CD4-positive, alpha-beta T cell treated with Interleukin-6 for 4 hours (primary cell): ENCODE measurements at regions not wholly inside any gene's neighbourhood (a gene's known extent, or its start where the extent isn't known, plus 50 kb on each side); places are given as distances from the start of the nearest gene placed in this dataset.
"Not testable (repeated sequence)": the region's sequence is repeated elsewhere in the genome, so short reads cannot be mapped to it uniquely, and the experiment has no call there.

Experiments used
- DNase-seq: peaks from one replicate; pipeline ENCODE4 v3.0.0-alpha.2; 2020; ENCODE audit warnings: mixed read lengths

DNA sequence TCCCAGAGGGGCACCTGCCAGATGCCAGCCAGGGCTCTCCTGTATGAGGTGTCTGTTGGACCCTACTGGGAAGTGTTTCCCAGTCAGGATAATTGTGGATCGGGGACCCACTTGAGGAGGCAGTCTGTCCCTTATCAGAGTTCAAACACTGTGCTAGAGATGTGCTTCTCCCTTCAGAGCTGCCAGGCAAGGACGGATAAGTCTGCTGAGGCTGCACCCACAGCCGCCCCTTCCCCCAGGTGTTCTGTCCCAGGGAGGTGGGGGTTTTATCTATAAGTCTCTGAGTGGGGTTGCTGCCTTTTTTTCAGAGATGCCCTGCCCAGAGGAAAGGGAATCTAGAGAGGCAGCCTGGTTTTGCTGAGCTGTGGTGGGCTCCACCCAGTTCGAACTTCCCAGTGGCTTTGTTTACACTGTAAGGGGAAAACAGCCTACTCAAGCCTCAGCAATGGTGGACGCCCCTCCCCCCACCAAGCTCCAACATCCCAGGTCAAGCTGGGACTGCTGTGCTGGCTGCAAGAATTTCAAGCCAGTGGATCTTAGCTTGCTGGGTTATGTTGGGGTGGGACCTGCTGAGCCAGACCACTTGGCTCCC lies 324.0 kb upstream of the SETBP1 start:
- DNase-seq: no peak

DNA sequence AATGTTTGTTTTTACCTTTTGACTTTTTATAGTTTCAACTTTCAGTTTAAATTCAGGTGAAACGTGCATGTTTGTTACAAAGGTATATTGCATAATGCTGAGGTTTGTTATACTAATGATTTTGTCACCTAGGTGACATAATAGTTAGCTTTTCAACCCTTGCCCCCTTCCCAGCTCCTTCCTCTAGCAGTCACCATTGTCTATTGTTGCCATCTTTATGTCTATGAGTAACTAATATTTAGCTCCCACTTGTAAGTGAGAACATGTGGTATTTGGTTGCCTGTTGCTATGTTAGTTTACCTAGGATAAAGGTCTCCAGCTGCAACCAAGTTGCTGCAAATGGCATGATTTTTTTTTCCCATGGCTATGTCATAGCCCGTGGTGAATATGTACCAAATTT lies 322.3 kb upstream of the SETBP1 start:
- no peak for DNase-seq

DNA sequence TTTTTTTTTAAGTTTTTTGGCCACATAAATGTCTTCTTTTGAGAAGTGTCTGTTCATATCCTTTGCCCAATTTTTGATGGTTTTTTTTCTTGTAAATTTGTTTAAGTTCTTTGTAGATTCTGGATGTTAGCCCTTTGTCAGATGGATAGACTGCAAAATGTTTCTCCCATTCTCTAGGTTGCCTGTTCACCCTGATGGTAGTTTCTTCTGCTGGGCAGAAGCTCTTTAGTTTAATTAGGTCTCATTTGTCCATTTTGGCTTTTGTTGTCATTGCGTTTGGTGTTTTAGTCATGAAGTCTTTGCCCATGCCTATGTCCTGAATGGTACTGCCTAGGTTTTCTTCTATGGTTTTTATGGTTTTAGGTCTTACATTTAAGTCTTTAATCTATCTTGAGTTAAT lies 320.9 kb upstream of the SETBP1 start:
- DNase-seq: not testable (repeated sequence)

DNA sequence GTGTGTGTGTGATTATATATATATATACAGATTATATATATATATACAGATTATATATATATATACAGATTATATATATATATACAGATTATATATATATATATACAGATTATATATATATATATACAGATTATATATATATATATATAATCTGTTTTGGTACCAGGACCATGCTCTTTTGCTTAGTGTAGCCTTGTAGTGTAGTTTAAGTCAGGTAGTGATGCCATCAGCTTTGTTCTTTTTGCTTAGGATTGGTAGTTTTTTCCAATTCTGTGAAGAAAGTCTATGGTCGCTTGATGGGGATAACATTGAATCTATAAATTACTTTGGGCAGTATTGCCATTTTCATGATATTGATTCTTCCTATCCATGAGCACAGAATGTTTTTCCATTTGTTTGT lies 318.5 kb upstream of the SETBP1 start:
- DNase-seq: not testable (repeated sequence)

DNA sequence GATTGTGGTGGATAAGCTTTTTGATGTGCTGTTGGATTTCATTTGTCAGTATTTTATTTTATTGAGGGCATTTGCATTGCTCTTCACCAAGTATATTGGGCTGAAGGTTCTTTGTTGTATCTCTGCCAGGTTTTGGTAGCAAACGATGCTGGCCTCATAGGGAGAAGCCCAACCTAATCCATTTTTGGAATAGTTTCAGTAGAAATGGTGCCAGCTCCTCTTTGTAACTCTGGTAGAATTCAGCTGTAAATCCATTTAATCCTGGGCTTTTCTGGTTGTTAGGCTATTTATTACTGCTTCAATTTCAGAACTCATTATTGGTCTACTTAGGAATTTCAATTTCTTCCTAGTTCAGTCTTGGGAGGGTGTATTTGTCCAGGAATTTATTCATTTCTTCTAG lies 309.8 kb upstream of the SETBP1 start:
- DNase-seq: no peak

DNA sequence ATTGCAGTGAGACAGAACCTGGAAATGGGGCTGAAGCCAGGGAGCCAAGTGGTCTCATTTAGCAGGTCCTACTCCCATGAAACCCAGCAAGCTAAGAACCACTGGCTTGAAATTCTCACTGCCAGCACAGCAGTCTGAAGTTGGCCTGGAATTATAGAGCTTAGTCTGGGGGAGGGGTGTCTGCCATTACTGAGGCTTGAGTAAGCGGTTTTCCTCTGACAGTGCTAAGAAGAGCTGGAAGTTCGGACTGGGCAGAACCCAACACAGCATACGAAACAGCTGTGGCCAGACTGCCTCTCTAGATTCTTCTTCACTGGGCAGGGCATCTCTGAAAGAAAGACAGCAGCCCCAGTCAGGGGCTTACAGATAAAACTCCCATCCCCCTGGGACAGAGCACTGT lies 305.7 kb upstream of the SETBP1 start:
- DNase-seq: no peak

DNA sequence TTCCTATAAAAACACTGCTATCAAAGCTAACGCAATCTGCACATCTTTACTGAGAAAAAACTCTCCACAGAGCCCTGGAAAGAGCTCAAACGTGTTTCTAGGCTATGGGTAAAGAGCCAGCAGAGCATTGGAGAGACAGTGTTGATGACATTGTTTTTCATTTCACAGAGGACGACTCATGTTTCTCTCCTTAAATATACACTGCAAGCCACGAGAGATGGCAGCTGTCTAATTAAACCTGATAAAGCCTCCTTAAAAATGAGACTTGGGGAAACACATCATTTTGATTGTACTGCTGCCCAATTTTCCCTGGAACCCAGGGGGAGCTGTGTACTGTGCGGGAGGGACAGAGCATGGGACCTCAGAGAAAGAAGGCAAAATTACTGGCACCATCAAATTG lies 294.3 kb upstream of the SETBP1 start:
- no peak for DNase-seq

DNA sequence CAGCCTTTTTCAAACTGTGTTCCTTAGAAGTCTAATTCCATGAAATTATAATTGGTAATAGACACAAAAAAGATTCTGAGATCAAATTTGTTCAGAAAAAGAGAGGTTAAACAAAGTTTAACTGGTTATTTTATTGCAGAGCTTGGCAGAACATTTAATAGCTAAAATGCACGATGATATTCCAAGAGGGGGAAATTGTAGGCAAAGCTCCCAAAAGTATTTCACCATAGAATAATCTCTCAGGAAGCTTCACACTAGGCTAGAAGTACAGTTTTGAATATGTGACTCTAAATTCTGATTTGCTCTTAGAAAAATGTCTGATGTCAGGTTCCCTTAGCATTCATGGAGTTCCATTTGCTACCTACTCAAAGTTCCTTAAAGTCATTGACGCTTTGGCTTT lies 292.4 kb upstream of the SETBP1 start:
- no peak for DNase-seq

DNA sequence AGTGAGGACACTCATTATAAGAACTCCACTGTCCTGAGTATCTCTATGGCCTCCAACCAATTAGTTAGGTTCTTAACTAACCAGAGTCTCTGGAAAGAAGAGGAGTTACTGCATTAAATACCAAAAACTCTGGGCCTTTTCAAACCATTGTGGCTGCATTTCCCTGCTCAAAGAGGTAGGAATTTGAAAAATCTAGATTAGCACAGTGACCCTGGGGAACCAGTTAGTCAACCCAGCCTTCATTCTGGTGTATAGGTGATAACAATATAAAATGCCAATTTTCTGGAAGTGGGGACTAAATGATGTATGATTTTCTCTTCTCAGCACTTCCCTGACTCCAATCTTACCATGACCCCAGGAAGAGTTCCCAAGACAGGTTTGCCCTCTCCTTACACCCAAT lies 287.8 kb upstream of the SETBP1 start:
- no peak for DNase-seq

DNA sequence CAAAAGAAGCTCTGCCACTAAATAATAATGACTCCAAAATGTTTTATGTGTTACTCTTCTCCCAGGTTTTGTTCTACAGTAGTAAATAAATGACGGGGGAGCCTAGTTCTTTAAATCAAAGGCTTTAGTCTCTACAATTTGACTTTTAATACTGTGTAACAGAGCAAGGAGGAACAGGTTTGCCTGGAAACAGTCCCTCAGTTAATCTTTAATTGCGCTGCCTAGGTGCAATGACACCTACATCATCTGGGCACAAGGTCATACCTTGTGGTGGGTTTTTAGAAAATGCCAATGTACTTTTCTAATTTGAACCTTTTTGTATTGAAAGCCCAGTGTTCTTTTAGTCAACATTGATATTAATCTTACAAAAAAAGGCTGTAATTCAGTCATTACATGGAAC lies 287.3 kb upstream of the SETBP1 start:
- no peak for DNase-seq

DNA sequence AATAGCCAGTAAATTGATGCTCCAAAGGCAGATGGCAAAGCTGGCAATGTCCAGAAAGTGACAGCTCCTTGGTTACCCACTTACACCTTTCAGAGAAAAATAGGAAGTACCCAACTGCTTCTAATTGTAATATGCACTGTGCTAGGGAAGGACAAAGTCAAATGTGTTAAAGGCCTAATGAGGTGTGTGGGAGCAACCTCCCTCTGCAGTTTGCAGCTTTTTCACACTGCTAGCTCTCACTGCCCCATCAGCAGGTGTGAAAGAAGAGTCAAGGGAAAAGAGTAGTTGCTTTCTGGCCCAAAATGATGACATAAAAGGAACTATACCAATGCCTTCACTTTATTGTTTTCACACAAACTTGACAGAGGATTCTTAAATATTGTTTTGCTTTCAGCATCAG lies 284.1 kb upstream of the SETBP1 start:
- DNase-seq: no peak

DNA sequence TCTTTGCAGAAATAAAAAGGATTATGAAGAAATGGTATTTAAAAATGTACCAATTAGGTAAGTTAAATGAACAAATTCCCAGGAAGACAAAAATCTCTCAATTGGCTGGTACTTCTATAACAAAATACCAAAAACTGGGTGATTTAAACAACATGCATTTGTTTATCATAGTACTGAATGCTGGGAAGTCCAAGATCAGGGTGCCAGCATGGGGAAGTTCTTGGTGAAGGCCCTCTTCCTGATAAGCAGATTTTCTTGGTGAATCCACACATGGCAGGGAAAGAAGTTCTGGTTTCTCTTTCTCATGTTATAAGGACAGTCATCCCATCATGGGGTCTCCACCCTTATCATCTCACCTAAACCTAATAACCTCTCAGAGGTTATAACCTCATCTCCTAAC lies 271.6 kb upstream of the SETBP1 start:
- no peak for DNase-seq

DNA sequence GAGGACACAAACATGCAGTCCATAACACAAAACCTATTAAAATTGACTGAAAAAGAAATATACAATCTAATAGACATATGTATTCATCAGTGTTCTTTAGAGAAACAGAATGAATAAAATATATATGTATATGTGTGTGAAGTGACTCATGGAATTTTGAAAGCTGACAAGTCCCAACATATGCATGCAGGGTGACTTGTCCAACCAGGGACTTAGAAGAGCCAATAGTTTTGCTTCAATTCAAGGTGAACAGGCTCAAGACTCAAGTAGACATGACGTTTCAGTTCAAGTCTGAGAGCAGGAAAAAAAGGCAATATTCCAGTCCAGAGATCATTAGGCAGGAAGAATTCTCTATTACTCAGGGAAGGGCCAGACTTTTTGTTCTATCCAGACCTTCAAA lies 271.2 kb upstream of the SETBP1 start:
- no peak for DNase-seq

DNA sequence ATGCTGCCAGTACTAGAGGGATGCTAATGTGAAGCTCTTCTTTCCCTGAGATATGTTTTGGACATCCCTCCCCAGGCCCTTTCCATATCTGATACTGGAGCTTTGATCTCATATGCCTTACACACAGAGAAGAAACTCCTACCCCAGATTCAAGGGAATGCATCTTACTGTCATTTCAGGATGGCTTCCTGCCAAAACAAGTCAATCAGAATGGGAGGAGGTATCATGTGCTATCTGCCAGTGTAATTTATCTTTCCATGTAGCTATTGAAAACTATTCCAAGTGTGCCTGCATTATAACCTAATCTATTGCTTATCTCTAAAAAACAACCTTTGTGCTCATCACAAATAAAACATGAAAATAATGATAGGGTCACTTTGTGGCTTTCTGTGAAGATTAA lies 269.9 kb upstream of the SETBP1 start:
- DNase-seq: no peak

DNA sequence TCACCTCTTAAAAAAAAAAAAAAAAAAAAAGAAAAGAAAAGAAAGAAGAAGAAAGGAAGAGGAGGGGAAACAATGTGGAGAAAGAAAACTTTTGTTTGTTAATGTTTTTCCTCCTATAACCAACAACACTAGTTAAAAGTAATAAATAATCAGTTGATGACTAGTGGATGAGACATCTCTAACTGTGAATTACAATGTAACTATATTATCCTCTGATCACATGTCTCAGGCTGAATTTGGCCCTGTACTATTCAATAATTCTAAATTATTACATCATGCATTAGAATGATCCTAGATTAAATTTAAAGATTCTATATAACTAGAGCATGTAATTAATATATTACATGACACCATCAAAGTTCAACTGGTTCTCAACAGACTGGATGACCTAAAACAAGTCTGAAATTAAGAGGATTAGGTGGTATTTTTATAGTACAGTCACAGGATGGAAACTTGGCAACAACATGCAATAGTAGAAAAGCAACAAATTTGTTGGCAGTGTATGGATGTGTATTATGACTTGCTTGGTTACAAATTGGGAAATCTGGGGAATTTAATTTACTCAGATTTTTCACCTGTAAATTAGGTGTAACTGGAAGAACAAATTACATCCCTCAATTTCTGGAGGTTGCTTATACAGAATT lies 269.3 kb upstream of the SETBP1 start:
- no peak for DNase-seq

DNA sequence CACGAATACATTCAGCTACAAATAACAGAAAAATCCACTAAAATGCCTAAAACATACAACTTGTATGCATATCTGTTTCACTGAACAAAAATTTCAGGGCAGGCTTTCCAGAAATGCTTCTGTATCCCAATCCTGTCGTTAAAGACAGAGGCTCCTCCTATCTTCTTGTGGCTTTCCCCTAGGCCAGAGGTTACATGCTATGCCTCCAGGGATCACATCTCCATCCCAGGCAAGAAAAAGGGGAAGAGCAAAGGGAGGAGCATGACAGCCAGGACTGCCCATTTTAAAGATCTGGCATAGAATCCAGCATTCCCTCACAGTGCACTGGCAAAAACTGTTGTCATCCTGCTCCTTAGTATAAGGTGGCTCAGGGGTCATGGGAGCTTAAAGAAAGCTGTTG lies 268.7 kb upstream of the SETBP1 start:
- no peak for DNase-seq

DNA sequence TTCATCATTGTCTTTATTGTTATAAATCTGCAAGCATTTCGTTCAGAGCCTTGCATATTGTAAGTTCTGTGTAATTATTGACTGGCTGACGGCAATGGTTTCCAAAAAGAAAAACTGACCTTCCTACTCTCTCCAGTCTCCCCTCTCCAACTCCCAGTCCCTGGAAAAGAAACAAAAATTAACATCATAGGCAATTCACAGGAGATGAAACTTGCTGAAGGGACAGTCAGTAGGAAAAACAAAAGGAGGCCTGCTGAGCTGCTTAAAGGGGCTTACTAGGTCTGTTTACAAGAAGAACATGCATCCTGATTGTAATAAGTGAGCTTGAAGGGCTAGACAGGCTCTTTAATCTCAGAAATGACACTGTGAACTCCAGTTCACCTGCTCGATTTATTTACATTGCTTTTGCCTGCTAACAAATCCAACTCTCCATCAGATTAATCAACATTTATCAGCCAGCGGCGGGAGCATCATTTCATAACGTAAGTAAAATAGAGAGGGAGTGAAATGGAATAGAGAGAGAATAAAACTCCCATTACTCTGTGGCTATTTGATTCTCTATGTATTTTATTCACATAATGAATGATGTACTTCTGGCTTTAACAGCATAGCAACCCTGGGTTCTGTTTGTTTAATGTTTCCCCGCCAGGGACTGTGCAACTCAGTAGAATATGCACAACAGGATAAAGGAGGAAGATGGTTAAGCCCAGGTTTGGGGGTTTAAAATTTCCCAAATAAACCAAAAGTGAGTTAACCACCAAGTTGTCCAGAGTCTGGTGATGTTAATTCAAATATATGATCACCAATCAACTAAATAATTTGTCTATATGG lies 256.7 kb upstream of the SETBP1 start:
- no peak for DNase-seq

DNA sequence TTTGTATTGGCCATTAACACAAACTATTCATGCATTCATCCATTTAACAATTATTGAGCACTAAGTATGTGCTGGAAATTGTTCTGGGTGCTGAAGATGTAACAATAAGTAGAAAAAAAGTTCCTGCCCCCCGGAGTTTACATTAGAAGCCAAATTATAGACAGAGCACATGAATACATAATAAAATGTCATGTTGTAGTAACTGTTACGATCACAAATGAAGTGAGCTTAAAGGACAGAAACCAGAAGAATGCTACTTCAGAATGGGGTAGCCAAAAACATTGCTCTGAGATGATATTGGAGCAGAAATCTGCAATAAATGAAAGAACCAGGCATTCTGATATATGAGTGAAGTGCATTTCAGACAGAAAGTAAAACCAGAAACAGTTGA lies 256.0 kb upstream of the SETBP1 start:
- DNase-seq: no peak

DNA sequence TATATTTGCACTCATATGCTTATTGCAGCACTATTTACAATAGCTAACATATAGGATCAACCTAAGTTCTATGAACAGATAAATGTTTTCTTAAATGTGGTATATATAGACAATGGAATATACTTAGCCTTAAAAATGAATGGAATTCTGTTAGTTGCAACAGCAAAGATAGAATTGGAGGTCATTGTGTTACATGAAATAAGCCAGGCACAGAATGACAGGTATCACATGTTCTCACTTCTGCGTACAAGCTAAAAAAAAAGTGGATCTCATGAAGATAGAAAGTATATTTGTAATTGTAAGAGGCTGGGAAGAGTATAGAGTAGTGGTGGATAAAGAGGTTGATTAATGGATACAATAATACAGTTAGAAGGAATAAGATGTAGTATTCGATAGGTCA lies 255.5 kb upstream of the SETBP1 start:
- no peak for DNase-seq

DNA sequence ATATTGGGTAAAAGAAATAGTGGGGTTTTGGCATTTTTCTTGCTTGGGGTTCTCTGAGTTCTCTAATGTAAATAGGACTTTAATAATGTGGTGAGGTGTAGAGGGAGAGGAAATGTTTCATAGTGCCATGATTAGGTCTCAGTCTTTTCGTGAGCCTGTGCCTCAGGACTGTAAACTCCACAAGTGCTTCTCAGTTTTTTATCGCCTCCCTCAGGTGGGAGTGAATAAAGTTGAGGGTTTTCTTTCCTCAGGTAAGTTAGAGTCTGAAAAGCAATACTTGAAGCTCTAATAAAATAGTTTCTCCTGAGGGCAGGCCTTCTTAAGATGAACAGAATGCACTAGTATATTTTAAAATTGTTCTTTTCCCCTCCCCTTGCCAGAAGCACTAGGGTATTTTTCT lies 243.1 kb upstream of the SETBP1 start:
- no peak for DNase-seq

DNA sequence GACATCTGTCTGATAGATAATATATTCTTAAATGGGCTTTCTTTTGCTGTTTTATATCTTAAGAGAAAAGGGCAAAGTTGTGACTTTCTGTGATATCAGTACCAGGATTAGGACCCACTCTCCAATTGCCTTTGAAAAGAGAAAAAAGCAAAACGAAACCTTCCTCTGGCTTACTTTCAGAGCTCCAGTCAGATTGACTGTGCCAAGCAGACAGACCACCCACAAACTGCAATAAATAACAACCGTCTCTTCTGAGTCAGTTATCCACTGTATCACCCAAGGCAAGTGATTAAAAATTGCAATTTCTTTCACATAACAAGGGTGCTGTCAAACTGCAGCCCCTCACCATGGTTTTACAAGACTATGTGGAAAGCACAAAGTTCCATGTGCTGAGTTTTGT lies 230.5 kb upstream of the SETBP1 start:
- DNase-seq: no peak

DNA sequence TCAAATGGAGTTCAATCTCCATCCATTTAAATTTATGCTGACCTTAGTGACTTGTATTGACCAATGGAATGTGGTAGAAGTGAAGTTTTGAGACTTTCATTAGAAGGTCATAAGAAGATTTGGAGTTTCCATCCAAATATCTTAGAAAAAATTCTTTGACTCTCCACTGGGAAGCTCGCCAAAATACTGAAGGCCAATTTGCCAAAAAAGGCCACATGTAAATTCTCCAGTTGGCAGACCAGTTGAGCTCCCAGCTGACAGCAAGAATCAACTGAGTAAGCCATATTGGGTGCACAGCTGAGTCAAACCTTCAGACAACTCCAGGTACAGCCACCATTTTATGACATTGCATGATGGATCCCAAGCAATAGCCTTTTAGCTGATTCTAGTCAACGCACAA lies 228.3 kb upstream of the SETBP1 start:
- no peak for DNase-seq

DNA sequence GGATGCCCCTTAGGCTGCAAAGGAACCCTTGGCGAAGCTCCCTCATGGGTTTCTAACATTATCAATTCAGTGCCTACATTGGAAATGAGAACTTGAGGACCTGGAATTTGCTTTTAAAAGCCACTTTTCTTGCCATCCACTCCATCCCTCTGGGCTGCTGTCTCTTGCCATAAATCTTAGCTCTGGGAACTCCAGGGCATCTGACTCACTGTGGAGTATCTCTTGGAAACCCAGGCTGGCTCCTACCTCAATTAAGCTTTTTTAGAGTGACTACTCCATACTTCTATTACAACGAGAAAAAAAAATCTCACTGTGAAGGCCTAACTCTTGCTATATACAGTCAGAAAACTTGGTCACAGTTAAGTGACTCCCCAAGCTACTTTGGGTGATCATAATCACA lies 227.2 kb upstream of the SETBP1 start:
- no peak for DNase-seq

DNA sequence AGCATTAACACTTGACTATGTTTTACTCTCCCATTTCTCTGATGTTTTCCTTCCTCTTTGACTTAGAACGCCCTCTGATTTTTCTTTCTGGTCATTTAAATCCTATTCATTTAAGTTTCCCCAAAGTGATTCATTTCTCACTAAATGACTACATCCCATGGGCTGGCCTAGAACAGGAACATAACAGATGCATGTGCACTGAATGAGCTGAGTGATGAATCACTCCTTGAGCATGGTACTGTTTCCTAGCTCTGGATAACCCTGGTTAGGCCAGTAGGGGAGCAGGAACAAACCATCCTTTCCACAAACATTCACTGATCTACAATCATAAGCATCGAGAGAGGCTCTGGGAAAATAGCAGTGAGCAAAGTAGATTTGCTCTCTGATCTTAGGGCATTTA lies 221.9 kb upstream of the SETBP1 start:
- DNase-seq: no peak
